ENCODE measurements at regions not wholly inside any gene's neighbourhood (a gene's known extent, or its start where the extent isn't known, plus 50 kb on each side); places are given as distances from the start of the nearest gene placed in this dataset.

GRCh38 chr4:43781125-43781524 is 667.5 kb downstream of the KCTD8 start (continued):
- no peak for TF ChIP-seq CHD4 (IDR thresholded peaks at IDR 0.05; ENCODE audit: borderline replicate concordance, low read length)
- TF ChIP-seq CAMTA2 (CRISPR knock-in tag; IDR thresholded peaks at IDR 0.05; ENCODE audit: borderline replicate concordance): no peak
- no peak for TF ChIP-seq DDIT3 (CRISPR knock-in tag; IDR thresholded peaks at IDR 0.05)
- no peak for TF ChIP-seq FOSL1 (CRISPR knock-in tag; IDR thresholded peaks at IDR 0.05; ENCODE audit: borderline replicate concordance)

- no peaks in the 10 kb centered on the region for H3K79me2 ChIP-seq (ENCODE audit: insufficient read depth, low read length)
- in situ Hi-C loops (cut with HindIII; ENCODE audit: extremely low pct_ligation_motif_present, low pct_unique_long_range_greater_than_20kb) (no loop called here), intact Hi-C loops (cut with micrococcal nuclease; ENCODE audit: unreplicated experiment) (no loop called here)
- H3K27me3 ChIP-seq (ENCODE audit: control insufficient read depth in 1 of 2, insufficient read depth in 2 of 2, low read length in 2 of 2): no peaks in the 10 kb centered on the region
- ATAC-seq (no peak), DNase-seq (ENCODE audit: low spot score) (no peak), FAIRE-seq (no peak)
- CTCF ChIA-PET (ENCODE audit: low intra/inter-chr PET ratio, low total read pairs): no interaction called here
- H4K20me1 ChIP-seq (ENCODE audit: insufficient read depth, low read length): no peaks in the 10 kb centered on the region
- H2AFZ ChIP-seq (ENCODE audit: low read length): no peak overlapping the region
- no peak overlapping the region for H3K27ac ChIP-seq (ENCODE audit: extremely low read length, insufficient read depth, low read length)
- H3K4me2 ChIP-seq (ENCODE audit: low read depth, low read length): no peak overlapping the region
- H3K9ac ChIP-seq (ENCODE audit: insufficient read depth, low read depth, low read length): no peak overlapping the region
- H3K36me3 ChIP-seq (replicated peaks in 1 of 2; ENCODE audit: control insufficient read depth in 1 of 2, insufficient read depth in 2 of 2, low read length in 2 of 2): no peaks in the 10 kb centered on the region
- 11% methylated on average over 3 of the region's 3 CpGs for WGBS (ENCODE audit: low lambda C conversion rate)
- TF ChIP-seq MYNN (CRISPR knock-in tag; IDR thresholded peaks at IDR 0.05; ENCODE audit: low read depth): no peak
- no peak for TF ChIP-seq ZSCAN30 (CRISPR knock-in tag; IDR thresholded peaks at IDR 0.05)
- no peak for TF ChIP-seq HOXA9 (CRISPR knock-in tag; IDR thresholded peaks at IDR 0.05; ENCODE audit: borderline replicate concordance)
- no peak for TF ChIP-seq TCF12 (IDR thresholded peaks at IDR 0.05)
- TF ChIP-seq TCF12 (CRISPR knock-in tag; IDR thresholded peaks at IDR 0.05): no peak
- TF ChIP-seq IKZF5 (CRISPR knock-in tag; IDR thresholded peaks at IDR 0.05): no peak
- no peak for TF ChIP-seq ZNF709 (CRISPR knock-in tag; IDR thresholded peaks at IDR 0.05)
- no peak for TF ChIP-seq ZBTB34 (CRISPR knock-in tag; IDR thresholded peaks at IDR 0.05)
- no peak for TF ChIP-seq ZMYM3 (CRISPR knock-in tag; IDR thresholded peaks at IDR 0.05)
- no peak for TF ChIP-seq AGO1 (IDR thresholded peaks at IDR 0.05; ENCODE audit: low read depth, low read length, poor library complexity, severe bottlenecking)
- TF ChIP-seq ZNF232 (CRISPR knock-in tag; IDR thresholded peaks at IDR 0.05; ENCODE audit: borderline replicate concordance): no peak
- TF ChIP-seq ATM (IDR thresholded peaks at IDR 0.05; ENCODE audit: borderline replicate concordance): no peak
- no peak for TF ChIP-seq UBTF (CRISPR knock-in tag; IDR thresholded peaks at IDR 0.05)
- BruUV-seq (replicated peaks): no TSS peak
- POLR2A ChIA-PET: no interaction called here
- no peaks in the 10 kb centered on the region for H3K4me1 ChIP-seq (ENCODE audit: insufficient read depth, low read length)
- no peaks in the 10 kb centered on the region for H3K9me3 ChIP-seq (ENCODE audit: low read length)
- no peak overlapping the region for H3K4me3 ChIP-seq (replicated peaks in 1 of 3; ENCODE audit: insufficient read depth in 1 of 3, low read depth in 2 of 3, low read length in 3 of 3)
Observed at GRCh38 chr4:43782391-43782790, 666.2 kb downstream of the KCTD8 start.

All from HepG2 (cell line).